ENCODE measurements at regions not wholly inside any gene's neighbourhood (a gene's known extent, or its start where the extent isn't known, plus 50 kb on each side); places are given as distances from the start of the nearest gene placed in this dataset.

GRCh38 chrX:140949233-140949632 is 53.2 kb upstream of the SPANXB1 start:
- Histone ChIP-seq H3K9ac (no peak overlapping the region), H3K4me2 (no peak overlapping the region), H3K27ac (ENCODE audit: low read depth in 2 of 2, low read length in 1 of 2) (no peak overlapping the region), H3K4me1 (ENCODE audit: control insufficient read depth in 1 of 2, insufficient read depth in 2 of 2, low read depth in 1 of 2, low read length in 1 of 2) (no peaks in the 10 kb centered on the region), H3K27me3 (ENCODE audit: insufficient read depth) (no peaks in the 10 kb centered on the region; the same call in 1 of the 2 replicates), H3K9me3 (no peaks in the 10 kb centered on the region), H2AFZ (ENCODE audit: low read depth) (no peak overlapping the region), H4K20me1 (ENCODE audit: insufficient read depth) (no peaks in the 10 kb centered on the region), H3F3A (replicated peaks; ENCODE audit: insufficient read depth) (no peaks in the 10 kb centered on the region), H3K36me3 (replicated peaks in 1 of 2; ENCODE audit: control insufficient read depth in 1 of 2, insufficient read depth in 2 of 2, low read length in 1 of 2) (no peaks in the 10 kb centered on the region), H3K9me2 (no peaks in the 10 kb centered on the region), H3K79me2 (ENCODE audit: insufficient read depth) (no peaks in the 10 kb centered on the region), H3K4me3 (ENCODE audit: low read depth in 2 of 2, low read length in 1 of 2) (no peak overlapping the region)
- TF ChIP-seq GATA2 (CRISPR knock-in tag; IDR thresholded peaks at IDR 0.05) = no peak
- no peak for TF ChIP-seq ELF1 (IDR thresholded peaks at IDR 0.05)
- no peak for TF ChIP-seq TEAD4 (IDR thresholded peaks at IDR 0.05; ENCODE audit: borderline replicate concordance, insufficient read depth)
- no peak for TF ChIP-seq JUND (IDR thresholded peaks at IDR 0.05)
- TF ChIP-seq EZH2phosphoT487 (IDR thresholded peaks at IDR 0.05; ENCODE audit: borderline replicate concordance, low read depth) = no peak
- TF ChIP-seq MEF2A (IDR thresholded peaks at IDR 0.05; ENCODE audit: borderline replicate concordance, low read depth) = no peak
- TF ChIP-seq NRF1 (IDR thresholded peaks at IDR 0.05; ENCODE audit: low read depth, low read length) = no peak
- no peak for TF ChIP-seq FOXM1 (IDR thresholded peaks at IDR 0.05; ENCODE audit: low read depth)
- TF ChIP-seq NFIC (IDR thresholded peaks at IDR 0.05; ENCODE audit: borderline replicate concordance) = no peak
- TF ChIP-seq GABPA (IDR thresholded peaks at IDR 0.05; ENCODE audit: low read depth) = no peak
- no peak for TF ChIP-seq MXI1 (IDR thresholded peaks at IDR 0.05; ENCODE audit: low read depth, low read length)
- no peak for TF ChIP-seq FOSL2 (IDR thresholded peaks at IDR 0.05; ENCODE audit: borderline replicate concordance, low read depth)
- TF ChIP-seq, protein P1, sequence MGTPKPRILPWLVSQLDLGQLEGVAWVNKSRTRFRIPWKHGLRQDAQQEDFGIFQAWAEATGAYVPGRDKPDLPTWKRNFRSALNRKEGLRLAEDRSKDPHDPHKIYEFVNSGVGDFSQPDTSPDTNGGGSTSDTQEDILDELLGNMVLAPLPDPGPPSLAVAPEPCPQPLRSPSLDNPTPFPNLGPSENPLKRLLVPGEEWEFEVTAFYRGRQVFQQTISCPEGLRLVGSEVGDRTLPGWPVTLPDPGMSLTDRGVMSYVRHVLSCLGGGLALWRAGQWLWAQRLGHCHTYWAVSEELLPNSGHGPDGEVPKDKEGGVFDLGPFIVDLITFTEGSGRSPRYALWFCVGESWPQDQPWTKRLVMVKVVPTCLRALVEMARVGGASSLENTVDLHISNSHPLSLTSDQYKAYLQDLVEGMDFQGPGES (IDR thresholded peaks at IDR 0.05; ENCODE audit: low read depth, low read length) = no peak
- TF ChIP-seq REST (IDR thresholded peaks at IDR 0.05; ENCODE audit: low read depth, low read length) = no peak
- no peak for TF ChIP-seq SMC3 (IDR thresholded peaks at IDR 0.05; ENCODE audit: low read depth, low read length)
- ChIA-PET CTCF (no interaction called here), POLR2A (no interaction called here)
- no peak for DNase-seq
- 11% methylated on average over 5 of the region's 5 CpGs for WGBS (ENCODE audit: low lambda C conversion rate)

Small RNAs in the stretch of these regions (small RNA-seq; reads per million reads assigned to genes)
- gene MIR320D2 = 0 to 0.13 (median 0) reads per million in 7 experiments
